ENCODE measurements at regions not wholly inside any gene's neighbourhood (a gene's known extent, or its start where the extent isn't known, plus 50 kb on each side); places are given as distances from the start of the nearest gene placed in this dataset.

GRCh38 chr6:77403424-77403823 lies 59.9 kb downstream of the HTR1B start:
- DNase-seq = no peak

- DNase-seq = no peak
Measured at GRCh38 chr6:77401231-77401630, 62.1 kb downstream of the HTR1B start.

- DNase-seq = no peak
Measured at GRCh38 chr6:77397561-77397960, 65.7 kb downstream of the HTR1B start.

- DNase-seq = no peak
Measured at GRCh38 chr6:77389402-77389801, 73.9 kb downstream of the HTR1B start.

- no peak for DNase-seq
Measured at GRCh38 chr6:77383026-77383425, 80.3 kb downstream of the HTR1B start.

GRCh38 chr6:77373955-77374354 lies 89.3 kb downstream of the HTR1B start:
- no peak for DNase-seq

- DNase-seq = no peak
Measured at GRCh38 chr6:77371748-77372147, 91.5 kb downstream of the HTR1B start.

- DNase-seq = no peak
Measured at GRCh38 chr6:77368660-77369313, 94.5 kb downstream of the HTR1B start.

- no peak for DNase-seq
Measured at GRCh38 chr6:77366798-77367197, 96.5 kb downstream of the HTR1B start.

- DNase-seq = no peak
Measured at GRCh38 chr6:77363702-77364101, 99.6 kb downstream of the HTR1B start.

- DNase-seq = no peak
Measured at GRCh38 chr6:77362055-77362454, 101.2 kb downstream of the HTR1B start.

- no peak for DNase-seq
Measured at GRCh38 chr6:77361018-77361417, 102.3 kb downstream of the HTR1B start.

GRCh38 chr6:77356821-77357220 lies 106.5 kb downstream of the HTR1B start:
- no peak for DNase-seq

GRCh38 chr6:77354581-77354980 lies 108.7 kb downstream of the HTR1B start:
- no peak for DNase-seq

- DNase-seq = no peak
Measured at GRCh38 chr6:77353129-77353528, 110.2 kb downstream of the HTR1B start.

GRCh38 chr6:77341058-77341986 lies 122.0 kb downstream of the HTR1B start:
- no peak for DNase-seq

GRCh38 chr6:77340331-77340730 lies 123.0 kb downstream of the HTR1B start:
- DNase-seq = no peak

- DNase-seq = no peak
Measured at GRCh38 chr6:77339926-77340325, 123.4 kb downstream of the HTR1B start.

- no peak for DNase-seq
Measured at GRCh38 chr6:77337392-77337791, 125.9 kb downstream of the HTR1B start.

- DNase-seq = no peak
Measured at GRCh38 chr6:77334093-77334492, 129.2 kb downstream of the HTR1B start.

GRCh38 chr6:77332915-77333623 lies 130.2 kb downstream of the HTR1B start:
- no peak for DNase-seq

- DNase-seq = no peak
Measured at GRCh38 chr6:77326711-77327110, 136.6 kb downstream of the HTR1B start.

- DNase-seq = no peak
Measured at GRCh38 chr6:77326029-77326428, 137.3 kb downstream of the HTR1B start.

GRCh38 chr6:77324866-77325265 lies 138.4 kb downstream of the HTR1B start:
- no peak for DNase-seq

Data from COR-L47 (cell line).